ENCODE measurements at regions not wholly inside any gene's neighbourhood (a gene's known extent, or its start where the extent isn't known, plus 50 kb on each side); places are given as distances from the start of the nearest gene placed in this dataset.

DNA sequence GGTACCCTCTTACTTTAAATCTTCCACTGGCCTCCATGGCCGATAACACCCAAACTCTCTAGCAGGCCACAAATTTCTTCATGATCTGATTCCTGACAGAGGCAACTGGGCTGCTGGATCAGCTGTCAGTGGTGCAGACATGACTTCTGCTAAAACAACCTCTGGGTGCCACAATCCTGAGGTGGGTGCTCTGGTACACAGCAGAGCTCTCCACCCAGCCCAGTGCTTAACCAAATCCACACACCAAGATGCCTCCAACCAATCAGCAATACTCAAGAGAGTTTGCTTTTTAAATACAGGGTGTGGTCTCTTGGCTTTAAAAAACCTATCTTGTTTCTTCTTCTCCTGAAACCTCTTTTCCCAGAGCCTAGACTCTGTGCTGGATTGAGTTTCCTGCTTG is 126.6 kb upstream of the SPACA1 start:
- no peak for DNase-seq (ENCODE audit: low read depth)
- H3K4me3 ChIP-seq (ENCODE audit: low read depth, low read length), result no peak overlapping the region
- TF ChIP-seq, protein P1, sequence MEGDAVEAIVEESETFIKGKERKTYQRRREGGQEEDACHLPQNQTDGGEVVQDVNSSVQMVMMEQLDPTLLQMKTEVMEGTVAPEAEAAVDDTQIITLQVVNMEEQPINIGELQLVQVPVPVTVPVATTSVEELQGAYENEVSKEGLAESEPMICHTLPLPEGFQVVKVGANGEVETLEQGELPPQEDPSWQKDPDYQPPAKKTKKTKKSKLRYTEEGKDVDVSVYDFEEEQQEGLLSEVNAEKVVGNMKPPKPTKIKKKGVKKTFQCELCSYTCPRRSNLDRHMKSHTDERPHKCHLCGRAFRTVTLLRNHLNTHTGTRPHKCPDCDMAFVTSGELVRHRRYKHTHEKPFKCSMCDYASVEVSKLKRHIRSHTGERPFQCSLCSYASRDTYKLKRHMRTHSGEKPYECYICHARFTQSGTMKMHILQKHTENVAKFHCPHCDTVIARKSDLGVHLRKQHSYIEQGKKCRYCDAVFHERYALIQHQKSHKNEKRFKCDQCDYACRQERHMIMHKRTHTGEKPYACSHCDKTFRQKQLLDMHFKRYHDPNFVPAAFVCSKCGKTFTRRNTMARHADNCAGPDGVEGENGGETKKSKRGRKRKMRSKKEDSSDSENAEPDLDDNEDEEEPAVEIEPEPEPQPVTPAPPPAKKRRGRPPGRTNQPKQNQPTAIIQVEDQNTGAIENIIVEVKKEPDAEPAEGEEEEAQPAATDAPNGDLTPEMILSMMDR (conservative IDR thresholded peaks at IDR 0.05; ENCODE audit: low read depth, low read length), result no peak

DNA sequence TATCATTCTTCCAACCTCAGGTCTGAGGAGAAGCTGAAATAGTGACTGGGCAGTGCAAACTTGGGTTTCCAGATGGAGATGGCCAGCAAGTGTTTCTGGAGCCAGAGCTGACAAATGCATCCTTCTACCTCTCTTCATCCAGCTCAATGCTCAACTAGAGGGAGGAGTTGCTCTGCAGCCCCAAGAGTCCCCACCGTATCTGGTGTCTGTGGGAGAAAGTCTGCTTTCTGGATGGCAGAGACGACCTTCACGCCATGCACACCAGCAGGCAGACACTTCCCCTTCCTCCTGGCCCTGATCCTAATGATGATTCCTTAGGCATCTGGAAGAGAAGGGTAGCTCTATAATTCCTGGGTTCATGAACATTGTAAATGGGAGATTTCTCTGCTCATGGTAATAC is 127.4 kb upstream of the SPACA1 start:
- TF ChIP-seq, protein P1 (conservative IDR thresholded peaks at IDR 0.05; ENCODE audit: low read depth, low read length), result no peak
- no peak for DNase-seq (ENCODE audit: low read depth)
- H3K4me3 ChIP-seq (ENCODE audit: low read depth, low read length), result no peak overlapping the region

GRCh38 chr6:87919416-87919815 is 128.2 kb upstream of the SPACA1 start:
- H3K4me3 ChIP-seq (ENCODE audit: low read depth, low read length), result no peak overlapping the region
- DNase-seq (ENCODE audit: low read depth), result no peak
- TF ChIP-seq, protein P1 (conservative IDR thresholded peaks at IDR 0.05; ENCODE audit: low read depth, low read length), result no peak

GRCh38 chr6:87919001-87919400 is 128.6 kb upstream of the SPACA1 start:
- no peak overlapping the region for H3K4me3 ChIP-seq (ENCODE audit: low read depth, low read length)
- TF ChIP-seq, protein P1 (conservative IDR thresholded peaks at IDR 0.05; ENCODE audit: low read depth, low read length), result no peak
- DNase-seq (ENCODE audit: low read depth), result no peak

GRCh38 chr6:87918461-87918941 is 129.1 kb upstream of the SPACA1 start:
- TF ChIP-seq, protein P1 (conservative IDR thresholded peaks at IDR 0.05; ENCODE audit: low read depth, low read length), result no peak
- no peak for DNase-seq (ENCODE audit: low read depth)
- no peak overlapping the region for H3K4me3 ChIP-seq (ENCODE audit: low read depth, low read length)

- DNase-seq (ENCODE audit: low read depth), result no peak
- H3K4me3 ChIP-seq (ENCODE audit: low read depth, low read length), result no peak overlapping the region
- TF ChIP-seq, protein P1 (conservative IDR thresholded peaks at IDR 0.05; ENCODE audit: low read depth, low read length), result no peak
Measured at GRCh38 chr6:87917886-87918285, 129.8 kb upstream of the SPACA1 start.

- no peak overlapping the region for H3K4me3 ChIP-seq (ENCODE audit: low read depth, low read length)
- TF ChIP-seq, protein P1 (conservative IDR thresholded peaks at IDR 0.05; ENCODE audit: low read depth, low read length), result no peak
- no peak for DNase-seq (ENCODE audit: low read depth)
Measured at GRCh38 chr6:87916446-87916845, 131.2 kb upstream of the SPACA1 start.
